ENCODE measurements at regions not wholly inside any gene's neighbourhood (a gene's known extent, or its start where the extent isn't known, plus 50 kb on each side); places are given as distances from the start of the nearest gene placed in this dataset.

DNA sequence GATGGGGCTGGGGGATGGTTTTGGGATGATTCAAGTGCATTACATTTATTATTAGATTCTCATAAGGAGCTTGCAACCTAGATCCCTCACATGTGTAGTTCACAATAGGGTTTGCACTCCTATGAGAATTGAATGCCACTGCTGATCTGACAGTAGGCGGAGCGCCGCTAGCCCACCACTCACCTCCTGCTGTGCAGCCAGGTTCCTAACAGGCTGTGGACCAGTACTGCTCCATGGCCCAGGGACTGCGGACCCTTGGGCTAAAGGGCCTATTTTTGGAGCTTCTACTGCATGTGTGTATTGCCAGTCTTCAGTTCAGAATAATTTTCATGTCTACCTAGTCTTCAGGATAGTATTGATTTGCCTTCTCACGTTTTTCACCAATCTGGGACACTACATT is 165.3 kb upstream of the TWIST2 start:
- Histone ChIP-seq H3K4me3 (ENCODE audit: insufficient read depth, low read length, poor library complexity, severe bottlenecking) (no peak overlapping the region), H3K9me2 (replicated peaks; ENCODE audit: insufficient read depth, low read length) (no peaks in the 10 kb centered on the region), H3K27me3 (ENCODE audit: low read length) (no peaks in the 10 kb centered on the region), H3K9me3 (ENCODE audit: insufficient read depth, low read length) (no peaks in the 10 kb centered on the region), H2AFZ (ENCODE audit: low read depth, low read length, severe bottlenecking) (no peak overlapping the region), H3K27ac (ENCODE audit: low read depth, low read length) (no peak overlapping the region), H3K79me2 (ENCODE audit: insufficient read depth, low read length) (no peaks in the 10 kb centered on the region), H3K36me3 (ENCODE audit: low read length) (no peaks in the 10 kb centered on the region), H3K9ac (ENCODE audit: low read length) (no peak overlapping the region), H3F3A (ENCODE audit: insufficient read depth) (no peaks in the 10 kb centered on the region), H3K4me2 (ENCODE audit: low read depth, low read length, poor library complexity, severe bottlenecking) (no peak overlapping the region), H4K20me1 (ENCODE audit: low read depth, low read length) (no peaks in the 10 kb centered on the region)
- TF ChIP-seq EZH2phosphoT487 (conservative IDR thresholded peaks at IDR 0.05; ENCODE audit: low read length) = no peak
- TF ChIP-seq, protein P1, sequence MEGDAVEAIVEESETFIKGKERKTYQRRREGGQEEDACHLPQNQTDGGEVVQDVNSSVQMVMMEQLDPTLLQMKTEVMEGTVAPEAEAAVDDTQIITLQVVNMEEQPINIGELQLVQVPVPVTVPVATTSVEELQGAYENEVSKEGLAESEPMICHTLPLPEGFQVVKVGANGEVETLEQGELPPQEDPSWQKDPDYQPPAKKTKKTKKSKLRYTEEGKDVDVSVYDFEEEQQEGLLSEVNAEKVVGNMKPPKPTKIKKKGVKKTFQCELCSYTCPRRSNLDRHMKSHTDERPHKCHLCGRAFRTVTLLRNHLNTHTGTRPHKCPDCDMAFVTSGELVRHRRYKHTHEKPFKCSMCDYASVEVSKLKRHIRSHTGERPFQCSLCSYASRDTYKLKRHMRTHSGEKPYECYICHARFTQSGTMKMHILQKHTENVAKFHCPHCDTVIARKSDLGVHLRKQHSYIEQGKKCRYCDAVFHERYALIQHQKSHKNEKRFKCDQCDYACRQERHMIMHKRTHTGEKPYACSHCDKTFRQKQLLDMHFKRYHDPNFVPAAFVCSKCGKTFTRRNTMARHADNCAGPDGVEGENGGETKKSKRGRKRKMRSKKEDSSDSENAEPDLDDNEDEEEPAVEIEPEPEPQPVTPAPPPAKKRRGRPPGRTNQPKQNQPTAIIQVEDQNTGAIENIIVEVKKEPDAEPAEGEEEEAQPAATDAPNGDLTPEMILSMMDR (IDR thresholded peaks at IDR 0.05; ENCODE audit: insufficient read depth, low read length, poor library complexity, severe bottlenecking) = no peak

DNA sequence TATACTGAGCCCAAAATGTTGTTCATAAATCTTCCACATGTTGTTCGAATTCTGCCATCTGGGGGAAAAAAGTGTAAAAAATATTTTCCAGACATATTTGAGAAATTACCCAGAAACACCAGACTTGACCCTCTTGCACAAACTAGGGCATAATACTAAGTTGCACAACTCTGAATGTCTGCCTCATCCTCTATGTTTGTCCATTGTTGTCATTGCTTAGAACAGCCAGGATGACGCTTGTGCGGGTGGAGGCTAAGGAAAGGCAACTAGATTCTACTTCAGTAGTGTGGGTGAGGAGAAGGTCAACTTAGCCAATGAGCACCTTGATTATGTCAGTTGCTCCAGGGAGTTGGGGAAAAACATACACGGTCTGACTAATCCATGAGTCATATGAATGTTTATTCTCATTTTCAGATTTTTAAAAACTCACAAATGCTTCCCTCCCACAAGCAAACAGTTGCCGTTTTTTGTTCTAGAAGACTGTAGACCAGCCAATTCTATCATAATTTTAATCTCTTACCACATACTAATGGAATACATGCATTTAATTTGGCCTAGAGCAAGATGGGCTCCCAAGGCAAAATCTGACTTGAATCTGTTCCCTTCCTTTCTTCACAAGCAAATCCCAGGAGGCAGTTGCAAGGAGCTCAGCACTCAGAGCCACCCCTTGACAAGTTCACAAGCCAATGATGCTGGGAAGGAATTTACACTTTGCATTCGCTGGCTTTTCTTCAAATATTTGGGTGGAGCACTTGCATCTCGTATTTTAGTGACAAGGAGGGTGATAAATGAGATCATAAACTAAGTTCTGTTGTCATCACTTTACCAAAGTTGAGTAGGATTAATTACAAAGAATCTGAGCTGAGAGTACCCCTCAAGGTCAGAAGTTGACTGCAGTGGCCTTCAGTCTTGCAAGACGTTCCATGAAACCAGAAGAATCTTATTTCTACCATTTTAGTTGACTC is 163.2 kb upstream of the TWIST2 start:
- TF ChIP-seq EZH2phosphoT487 (conservative IDR thresholded peaks at IDR 0.05; ENCODE audit: low read length) = no peak
- TF ChIP-seq, protein P1 (IDR thresholded peaks at IDR 0.05; ENCODE audit: insufficient read depth, low read length, poor library complexity, severe bottlenecking) = no peak
- no peaks in the 10 kb centered on the region for H4K20me1 ChIP-seq (ENCODE audit: low read depth, low read length)
- H3K4me2 ChIP-seq (ENCODE audit: low read depth, low read length, poor library complexity, severe bottlenecking) = no peak overlapping the region
- H2AFZ ChIP-seq (ENCODE audit: low read depth, low read length, severe bottlenecking) = no peak overlapping the region
- no peaks in the 10 kb centered on the region for H3F3A ChIP-seq (ENCODE audit: insufficient read depth)
- H3K9me3 ChIP-seq (ENCODE audit: insufficient read depth, low read length) = no peaks in the 10 kb centered on the region
- H3K4me3 ChIP-seq (ENCODE audit: insufficient read depth, low read length, poor library complexity, severe bottlenecking) = no peak overlapping the region
- no peak overlapping the region for H3K27ac ChIP-seq (ENCODE audit: low read depth, low read length)
- no peak overlapping the region for H3K9ac ChIP-seq (ENCODE audit: low read length)
- H3K9me2 ChIP-seq (replicated peaks; ENCODE audit: insufficient read depth, low read length) = no peaks in the 10 kb centered on the region
- H3K36me3 ChIP-seq (ENCODE audit: low read length) = no peaks in the 10 kb centered on the region
- no peaks in the 10 kb centered on the region for H3K79me2 ChIP-seq (ENCODE audit: insufficient read depth, low read length)
- no peaks in the 10 kb centered on the region for H3K27me3 ChIP-seq (ENCODE audit: low read length)

DNA sequence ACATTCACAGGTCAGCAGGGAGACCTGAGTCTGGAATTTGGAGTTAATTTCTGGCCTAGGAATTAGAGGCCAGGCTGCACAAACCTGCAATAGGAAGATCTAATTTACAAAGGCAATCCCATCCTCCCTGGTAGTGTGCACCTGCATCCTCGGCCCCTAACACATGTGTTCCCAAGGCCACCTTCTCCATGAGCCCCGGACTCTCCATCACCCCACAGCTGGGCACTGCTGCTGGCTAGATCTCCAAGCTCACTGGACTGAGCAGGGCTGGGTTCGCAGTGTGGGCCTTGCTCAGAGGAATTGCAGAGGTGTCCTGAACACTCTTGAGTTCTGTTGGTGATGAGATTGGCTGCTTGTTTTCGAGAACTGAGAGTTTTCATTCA is 162.6 kb upstream of the TWIST2 start:
- no peaks in the 10 kb centered on the region for H4K20me1 ChIP-seq (ENCODE audit: low read depth, low read length)
- no peaks in the 10 kb centered on the region for H3K27me3 ChIP-seq (ENCODE audit: low read length)
- no peak for TF ChIP-seq EZH2phosphoT487 (conservative IDR thresholded peaks at IDR 0.05; ENCODE audit: low read length)
- TF ChIP-seq, protein P1 (IDR thresholded peaks at IDR 0.05; ENCODE audit: insufficient read depth, low read length, poor library complexity, severe bottlenecking) = no peak
- no peak overlapping the region for H3K27ac ChIP-seq (ENCODE audit: low read depth, low read length)
- no peaks in the 10 kb centered on the region for H3K9me3 ChIP-seq (ENCODE audit: insufficient read depth, low read length)
- no peaks in the 10 kb centered on the region for H3K79me2 ChIP-seq (ENCODE audit: insufficient read depth, low read length)
- no peak overlapping the region for H3K4me2 ChIP-seq (ENCODE audit: low read depth, low read length, poor library complexity, severe bottlenecking)
- H3K9me2 ChIP-seq (replicated peaks; ENCODE audit: insufficient read depth, low read length) = no peaks in the 10 kb centered on the region
- no peaks in the 10 kb centered on the region for H3F3A ChIP-seq (ENCODE audit: insufficient read depth)
- H3K4me3 ChIP-seq (ENCODE audit: insufficient read depth, low read length, poor library complexity, severe bottlenecking) = no peak overlapping the region
- H2AFZ ChIP-seq (ENCODE audit: low read depth, low read length, severe bottlenecking) = no peak overlapping the region
- H3K9ac ChIP-seq (ENCODE audit: low read length) = no peak overlapping the region
- H3K36me3 ChIP-seq (ENCODE audit: low read length) = no peaks in the 10 kb centered on the region
